ENCODE measurements at regions not wholly inside any gene's neighbourhood (a gene's known extent, or its start where the extent isn't known, plus 50 kb on each side); places are given as distances from the start of the nearest gene placed in this dataset.

GRCh38 chr10:44184633-44185314 is 200.1 kb downstream of the CXCL12 start:
- no peak overlapping the region for H3K4me3 ChIP-seq (ENCODE audit: low read depth, low read length)
- DNase-seq (ENCODE audit: low read depth): no peak
- no peak for TF ChIP-seq CTCF (conservative IDR thresholded peaks at IDR 0.05; ENCODE audit: low read depth, low read length)

GRCh38 chr10:44183667-44184632 is 200.9 kb downstream of the CXCL12 start:
- H3K4me3 ChIP-seq (ENCODE audit: low read depth, low read length): no peak overlapping the region
- TF ChIP-seq CTCF (conservative IDR thresholded peaks at IDR 0.05; ENCODE audit: low read depth, low read length): no peak
- peak; percentile 18 for DNase-seq (ENCODE audit: low read depth)

- TF ChIP-seq CTCF (conservative IDR thresholded peaks at IDR 0.05; ENCODE audit: low read depth, low read length): no peak
Measured at GRCh38 chr10:44182909-44183308, 202.0 kb downstream of the CXCL12 start.

GRCh38 chr10:44180321-44181168 is 204.4 kb downstream of the CXCL12 start:
- TF ChIP-seq CTCF (conservative IDR thresholded peaks at IDR 0.05; ENCODE audit: low read depth, low read length): no peak
- peak; percentile 92 for DNase-seq (ENCODE audit: low read depth)
- H3K4me3 ChIP-seq (ENCODE audit: low read depth, low read length): no peak overlapping the region

More at GRCh38 chr10:44182909-44183308, 202.0 kb downstream of the CXCL12 start:
- H3K4me3 ChIP-seq (ENCODE audit: low read depth, low read length): no peak overlapping the region
- DNase-seq (ENCODE audit: low read depth): no peak

- no peak for TF ChIP-seq CTCF (conservative IDR thresholded peaks at IDR 0.05; ENCODE audit: low read depth, low read length)
- DNase-seq (ENCODE audit: low read depth): no peak
- no peak overlapping the region for H3K4me3 ChIP-seq (ENCODE audit: low read depth, low read length)
Measured at GRCh38 chr10:44178856-44179255, 206.0 kb downstream of the CXCL12 start.

- DNase-seq (ENCODE audit: low read depth): no peak
- H3K4me3 ChIP-seq (ENCODE audit: low read depth, low read length): no peak overlapping the region
- no peak for TF ChIP-seq CTCF (conservative IDR thresholded peaks at IDR 0.05; ENCODE audit: low read depth, low read length)
Measured at GRCh38 chr10:44178281-44178680, 206.6 kb downstream of the CXCL12 start.

Data from choroid plexus epithelial cell (primary cell).